Effector CD4-positive, alpha-beta T cell (primary cell): ENCODE measurements at regions not wholly inside any gene's neighbourhood (a gene's known extent, or its start where the extent isn't known, plus 50 kb on each side); places are given as distances from the start of the nearest gene placed in this dataset.
"Not testable (repeated sequence)": the region's sequence is repeated elsewhere in the genome, so short reads cannot be mapped to it uniquely, and the experiment has no call there.

ENCODE experiments used
- DNase-seq: peaks from one replicate; pipeline ENCODE4 v3.0.0-alpha.2; 2020

DNA sequence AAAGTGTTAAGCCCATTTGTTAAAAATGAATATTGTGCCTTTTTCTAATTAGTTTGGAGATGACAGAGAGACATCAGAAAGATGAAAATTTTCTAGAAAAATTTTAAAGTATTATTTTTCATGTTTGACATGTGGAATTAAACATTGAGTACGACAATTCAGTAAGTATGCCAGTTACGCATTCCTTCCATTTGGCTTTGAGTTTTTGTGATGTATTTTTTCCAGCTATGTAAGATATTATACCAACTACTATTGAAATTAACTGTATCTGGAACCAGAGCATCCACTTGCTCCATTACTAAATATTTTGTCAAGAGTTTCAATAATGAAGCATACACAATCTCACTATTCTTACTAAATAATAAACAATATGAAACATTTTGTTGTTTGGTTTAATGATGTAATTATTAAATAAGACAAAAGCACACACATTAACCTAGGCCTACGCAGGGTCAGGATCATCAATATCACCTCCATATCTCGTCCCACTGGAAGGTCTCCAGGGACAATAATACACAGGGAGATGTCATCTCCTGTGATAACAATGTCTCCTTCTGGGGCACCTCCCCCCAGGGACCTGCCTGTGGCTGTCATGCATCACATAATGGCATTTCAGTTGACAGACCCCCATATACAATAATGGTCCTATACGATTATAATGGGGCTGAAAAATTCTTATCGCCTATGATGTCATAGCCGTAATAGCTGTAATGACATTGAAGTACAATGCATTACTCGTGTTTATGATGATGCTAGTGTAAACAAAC is 274.1 kb downstream of the REEP3 start:
- no peak for DNase-seq

GRCh38 chr10:63798599-63799498 is 277.6 kb downstream of the REEP3 start:
- no peak for DNase-seq

DNA sequence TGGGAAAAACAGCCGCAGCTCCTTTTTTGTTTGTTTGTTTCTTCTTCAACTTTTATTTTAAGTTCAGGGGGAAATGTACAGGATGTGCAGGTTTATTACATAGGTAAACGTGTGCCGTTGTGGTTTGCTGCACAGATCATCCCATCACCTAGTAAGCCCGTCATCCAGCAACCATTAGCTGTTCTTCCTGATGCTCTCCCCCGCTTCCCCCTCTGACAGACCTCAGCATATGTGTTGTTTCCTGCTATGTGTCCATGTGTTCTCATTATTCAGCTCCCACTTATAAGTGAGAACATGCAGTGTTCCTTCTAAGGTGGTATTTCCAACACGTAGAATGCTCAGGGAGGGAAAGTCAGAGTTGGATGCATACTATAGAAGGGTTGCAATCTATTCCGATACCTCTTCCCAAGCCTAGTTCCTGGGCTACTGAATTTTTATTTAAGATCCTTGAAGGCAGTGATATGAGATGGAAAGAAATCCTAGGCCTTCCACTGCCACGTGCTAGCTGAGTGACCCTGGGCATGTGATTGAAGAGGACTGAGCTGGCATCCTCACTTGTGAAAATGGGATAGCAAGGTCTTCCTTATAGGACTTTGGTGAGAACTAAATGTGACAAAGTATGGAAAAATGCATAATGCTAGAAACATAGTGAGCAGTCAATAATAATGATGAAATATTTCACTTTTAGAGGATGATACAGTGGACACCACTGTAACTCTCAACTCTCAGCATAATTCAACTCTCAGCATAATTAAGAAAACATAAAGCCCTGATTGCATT is 278.5 kb downstream of the REEP3 start:
- DNase-seq: no peak

DNA sequence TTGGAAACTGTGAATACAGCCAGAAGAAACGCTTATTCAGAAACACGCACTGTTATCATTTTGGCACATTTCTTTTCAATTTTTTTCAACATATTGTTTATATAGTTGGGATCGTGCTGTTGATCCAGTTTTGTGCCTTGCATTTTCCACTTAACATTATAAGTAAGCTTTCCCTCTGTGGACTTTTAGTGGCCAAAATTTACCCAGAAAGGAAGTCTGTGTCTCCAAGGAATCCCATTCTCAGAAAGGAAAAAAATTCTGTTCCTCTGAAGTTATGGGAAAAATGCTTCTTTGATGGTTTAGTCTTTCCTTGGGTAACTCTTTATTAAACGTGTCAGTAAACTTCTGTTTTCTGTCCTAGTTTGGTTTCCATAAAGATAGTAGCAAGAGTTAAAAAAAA is 280.0 kb downstream of the REEP3 start:
- DNase-seq: no peak

DNA sequence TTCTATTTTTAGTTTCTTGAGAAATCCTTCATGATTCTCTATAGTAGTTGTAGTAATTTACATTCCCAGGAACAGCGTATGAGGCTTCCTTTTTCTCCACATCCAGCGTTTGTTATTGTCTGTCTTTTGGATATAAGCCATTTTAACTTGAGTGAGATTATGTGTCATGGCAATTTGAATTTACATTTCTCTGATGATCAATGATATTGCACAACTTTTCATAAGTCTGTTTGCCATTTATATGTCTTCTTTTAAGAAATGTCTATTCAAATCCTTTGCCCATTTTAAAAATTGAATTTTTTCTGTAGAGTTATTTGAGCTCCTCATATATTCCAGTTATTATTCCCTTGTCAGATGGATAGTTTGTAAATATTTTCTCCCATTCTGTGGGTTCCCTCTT is 285.1 kb downstream of the REEP3 start:
- DNase-seq: no peak

DNA sequence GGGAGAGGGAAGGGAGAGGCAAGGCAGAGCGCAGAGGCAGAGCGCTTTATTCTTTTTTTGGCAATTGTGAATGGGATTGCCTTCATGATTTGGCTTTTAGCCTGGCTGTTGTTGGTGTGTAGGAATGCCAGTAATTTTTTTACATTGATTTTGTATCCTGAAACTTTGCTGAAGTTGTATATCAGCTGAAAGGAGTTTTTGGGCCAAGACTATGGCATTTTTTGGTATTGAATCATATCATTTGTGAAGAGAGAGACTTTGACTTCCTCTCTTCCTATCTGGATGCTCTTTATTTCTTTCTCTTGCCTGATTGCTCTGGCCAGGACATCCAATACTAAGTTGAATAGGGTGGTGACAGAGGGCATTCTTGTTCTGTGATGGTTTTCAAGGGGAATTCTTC is 291.3 kb downstream of the REEP3 start:
- no peak for DNase-seq

DNA sequence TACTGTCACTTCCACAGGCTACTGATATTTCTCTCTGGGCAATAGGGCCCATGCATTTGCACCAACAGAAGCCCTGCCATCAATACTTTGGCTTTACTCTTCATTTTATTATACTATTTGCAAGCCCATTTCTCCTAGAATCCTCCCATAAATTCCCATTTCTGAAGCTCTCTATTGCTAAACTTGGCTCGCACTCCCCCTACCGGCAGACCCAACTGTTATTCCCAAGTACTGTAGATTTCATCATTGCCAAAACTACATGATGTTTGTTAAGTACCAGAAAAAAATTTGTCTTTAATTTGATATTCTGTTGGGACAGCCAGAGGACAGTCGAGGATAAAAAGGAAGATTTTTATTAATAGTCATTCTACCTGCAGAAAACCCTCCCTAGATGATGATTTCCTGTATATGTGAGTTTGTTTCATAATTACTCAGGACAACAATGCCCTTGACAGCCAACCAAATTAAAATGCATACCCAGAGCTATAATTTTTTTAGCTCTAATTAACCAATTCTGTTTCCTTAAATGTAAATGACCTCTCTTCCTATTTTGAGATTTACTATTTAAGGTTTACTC is 298.6 kb downstream of the REEP3 start:
- DNase-seq: no peak

- no peak for DNase-seq
Observed at GRCh38 chr10:63822496-63822895, 301.3 kb downstream of the REEP3 start.

DNA sequence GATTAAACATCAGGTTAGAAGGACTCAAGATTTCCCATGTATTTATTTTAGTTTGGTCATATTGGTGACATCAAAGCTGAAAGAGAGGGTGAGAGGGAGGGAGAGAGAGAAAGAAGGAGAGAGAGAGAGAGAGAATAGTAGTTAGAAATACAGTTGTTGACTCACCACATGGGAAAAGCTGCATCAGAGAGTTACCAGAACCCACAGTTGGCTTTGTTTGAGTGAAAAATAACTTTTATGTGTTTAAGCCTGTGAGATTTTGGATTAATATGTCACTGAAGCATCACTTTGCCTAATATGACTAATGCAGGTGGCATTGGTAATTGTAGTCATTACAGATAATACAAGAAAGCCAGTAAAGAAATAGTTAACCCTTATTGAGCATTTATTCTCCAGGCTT is 303.9 kb downstream of the REEP3 start:
- DNase-seq: no peak

DNA sequence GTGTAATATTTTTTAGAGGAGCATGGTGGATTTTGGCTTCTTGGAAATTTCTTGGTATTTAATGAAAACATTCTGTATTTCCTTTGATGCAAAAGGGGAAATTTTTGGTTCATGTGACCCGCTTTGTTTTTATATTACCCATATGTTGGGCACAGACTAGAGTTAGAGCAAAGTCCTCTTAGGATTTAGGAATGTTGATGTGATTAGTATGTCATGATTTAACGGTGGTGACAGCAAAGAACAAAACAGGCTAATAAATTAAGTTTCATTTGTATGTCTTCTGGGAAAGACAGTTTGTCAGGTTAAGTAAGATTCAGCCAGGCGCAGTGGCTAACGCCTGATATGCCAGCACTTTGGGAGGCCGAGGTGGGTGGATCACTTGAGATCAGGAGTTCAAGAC is 304.6 kb downstream of the REEP3 start:
- DNase-seq: no peak

DNA sequence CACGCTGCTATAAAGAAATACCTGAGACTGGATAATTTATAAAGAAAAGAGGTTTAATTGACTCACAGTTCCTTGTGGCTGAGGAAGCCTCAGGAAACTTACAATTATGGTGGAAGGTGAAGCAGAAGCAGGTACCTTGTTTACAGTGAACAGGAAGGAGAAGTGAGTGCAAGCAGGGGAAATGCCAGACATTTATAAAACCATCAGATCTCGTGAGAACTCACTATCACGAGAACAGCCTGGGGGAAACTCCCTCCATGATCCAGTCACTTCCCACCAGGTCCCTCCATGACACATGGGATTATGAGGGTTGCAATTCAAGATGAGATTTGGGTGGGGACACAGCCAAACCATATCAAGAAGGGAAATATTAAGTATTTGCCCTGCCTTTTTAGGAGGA is 305.8 kb downstream of the REEP3 start:
- not testable (repeated sequence) for DNase-seq

GRCh38 chr10:63829020-63829419 is 307.8 kb downstream of the REEP3 start:
- DNase-seq: no peak

- no peak for DNase-seq
Observed at GRCh38 chr10:63829573-63830149, 308.5 kb downstream of the REEP3 start.

GRCh38 chr10:63832686-63833085 is 311.5 kb downstream of the REEP3 start:
- DNase-seq: no peak

- no peak for DNase-seq
Observed at GRCh38 chr10:63833411-63834060, 312.3 kb downstream of the REEP3 start.

GRCh38 chr10:63836666-63837442 is 315.7 kb downstream of the REEP3 start:
- no peak for DNase-seq

- no peak for DNase-seq
Observed at GRCh38 chr10:63841761-63842160, 320.6 kb downstream of the REEP3 start.

DNA sequence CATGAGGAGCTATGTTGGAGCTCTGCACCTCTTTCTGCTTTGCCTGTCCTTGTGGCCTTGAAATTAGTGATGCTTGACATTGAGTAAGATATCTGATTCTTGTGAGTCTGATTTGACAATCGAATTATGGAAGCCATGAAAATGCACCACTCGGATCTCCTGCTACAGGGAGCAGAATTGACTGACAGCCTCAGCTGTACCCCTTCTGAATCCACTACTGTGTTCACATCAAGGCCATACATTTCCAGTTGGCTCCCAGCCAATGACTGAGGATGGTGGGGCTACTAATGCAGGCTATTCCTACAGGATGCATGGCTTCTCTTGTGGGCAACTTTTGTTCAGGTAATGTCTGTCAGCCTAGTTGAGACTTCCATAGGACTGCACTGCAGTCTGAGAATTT is 321.9 kb downstream of the REEP3 start:
- DNase-seq: no peak

GRCh38 chr10:63848871-63849270 is 327.7 kb downstream of the REEP3 start:
- DNase-seq: not testable (repeated sequence)

GRCh38 chr10:63862860-63863259 is 341.7 kb downstream of the REEP3 start:
- no peak for DNase-seq

GRCh38 chr10:63865210-63865609 is 344.0 kb downstream of the REEP3 start:
- DNase-seq: no peak
